DMS 273 treated with DMSO at 0.1 percent for 48 hours (cell line): ENCODE measurements at regions not wholly inside any gene's neighbourhood (a gene's known extent, or its start where the extent isn't known, plus 50 kb on each side); places are given as distances from the start of the nearest gene placed in this dataset.
"Not testable (repeated sequence)": the region's sequence is repeated elsewhere in the genome, so short reads cannot be mapped to it uniquely, and the experiment has no call there.

Experiments
- DNase-seq: peaks from one replicate; lab custom pipeline; 2025; lab: John Stamatoyannopoulos, UW

DNA sequence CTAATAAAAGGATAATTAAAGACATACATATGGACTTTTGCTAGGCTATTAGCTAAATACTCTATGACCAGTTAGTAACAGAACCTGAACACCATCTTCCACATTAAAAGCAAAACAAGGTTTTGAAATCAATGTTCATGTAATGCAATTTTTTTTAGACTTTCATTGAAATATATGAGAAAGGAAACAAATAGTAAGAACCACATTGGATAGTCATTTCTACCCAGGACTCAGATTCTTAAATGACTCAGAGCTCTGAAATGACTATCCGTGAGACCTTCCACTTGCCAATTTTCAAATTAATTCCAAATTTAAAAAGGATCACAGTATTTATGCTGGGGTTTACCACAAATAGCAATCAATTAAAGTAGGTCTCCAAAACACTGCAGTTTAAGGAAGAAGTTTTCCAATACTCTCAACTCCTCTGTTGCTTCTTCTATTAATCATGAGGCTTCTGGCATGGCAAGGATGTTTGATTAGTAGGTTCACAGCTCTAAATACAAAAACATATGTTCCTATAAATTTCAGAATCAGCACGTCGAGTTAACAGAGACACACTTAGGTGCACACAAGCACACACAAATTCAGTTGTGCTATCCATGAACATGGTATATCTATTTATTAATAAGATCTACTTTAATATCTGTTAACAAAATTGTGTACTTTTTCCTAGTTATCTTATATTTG, 841.0 kb downstream of the RNF144A start:
- no peak for DNase-seq

DNA sequence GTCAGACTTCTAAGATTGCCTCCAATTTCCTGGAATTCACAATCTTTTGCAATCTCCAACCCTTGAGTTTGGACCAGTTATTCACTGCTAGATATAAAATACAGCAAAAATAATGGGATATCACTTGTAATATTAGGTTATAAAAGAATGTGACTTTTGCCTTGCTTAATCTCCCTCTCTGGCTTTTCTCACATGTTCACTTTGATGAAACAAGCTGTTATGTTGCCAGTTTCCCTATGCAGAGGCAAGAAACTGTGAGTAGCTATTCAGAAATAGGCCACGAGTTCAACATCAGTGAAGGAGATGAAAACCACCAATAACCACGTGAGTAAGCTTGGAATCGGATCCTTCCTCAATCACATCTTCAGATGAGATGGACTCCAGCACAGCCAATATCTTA, 842.7 kb downstream of the RNF144A start:
- DNase-seq = no peak

GRCh38 chr2:7763418-7763817, 846.2 kb downstream of the RNF144A start:
- DNase-seq = not testable (repeated sequence)

DNA sequence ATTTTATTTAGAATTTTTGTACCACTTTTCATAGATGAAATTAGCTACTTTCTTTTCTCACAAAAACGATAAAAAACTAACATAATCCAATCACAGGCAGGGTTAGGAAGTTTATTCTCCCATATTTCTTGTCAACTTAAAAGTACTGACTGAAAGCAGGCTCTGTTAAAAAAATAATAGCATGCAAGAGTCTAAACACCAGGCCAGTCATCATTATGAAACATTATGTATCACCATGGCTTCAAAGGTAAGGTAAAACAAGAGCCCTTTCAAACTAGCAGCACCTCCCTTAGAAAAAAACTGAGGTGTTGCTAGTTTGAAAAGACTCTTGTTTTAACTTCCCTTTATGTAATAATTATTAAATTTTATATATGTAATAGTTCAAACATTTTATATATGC, 848.0 kb downstream of the RNF144A start:
- DNase-seq = no peak

DNA sequence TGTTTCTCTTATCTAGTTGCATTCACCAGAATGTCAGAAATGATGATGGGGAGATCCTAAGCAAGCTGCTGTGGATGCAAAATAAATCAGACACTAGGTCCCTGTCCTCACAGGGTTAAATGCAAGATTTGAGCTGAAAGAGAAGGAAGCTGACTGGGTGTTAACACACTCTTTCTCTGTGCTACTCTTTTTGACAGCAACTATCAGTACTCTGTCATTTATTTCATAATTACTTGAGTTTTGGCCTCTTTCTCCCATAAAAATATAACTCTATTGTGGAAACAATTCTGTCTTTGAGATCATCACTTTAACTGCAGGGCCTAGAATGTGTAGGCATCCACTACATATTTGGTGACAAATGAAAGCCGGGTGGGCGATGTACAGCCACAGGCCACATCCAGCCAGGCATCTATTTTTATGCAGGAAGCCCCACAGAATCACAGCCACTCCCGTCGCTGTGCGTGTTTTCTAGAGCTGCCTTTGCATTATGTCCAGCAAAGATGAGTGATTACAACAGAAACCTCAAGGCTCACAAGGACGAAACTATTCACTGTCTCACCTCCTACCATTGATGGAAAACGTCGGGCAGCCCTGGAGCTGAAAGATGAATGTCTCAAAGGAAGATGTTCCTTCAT, 849.0 kb downstream of the RNF144A start:
- no peak for DNase-seq

- no peak for DNase-seq
Observed at GRCh38 chr2:7766978-7767565, 849.9 kb downstream of the RNF144A start.

GRCh38 chr2:7767902-7768301, 850.7 kb downstream of the RNF144A start:
- DNase-seq = no peak

DNA sequence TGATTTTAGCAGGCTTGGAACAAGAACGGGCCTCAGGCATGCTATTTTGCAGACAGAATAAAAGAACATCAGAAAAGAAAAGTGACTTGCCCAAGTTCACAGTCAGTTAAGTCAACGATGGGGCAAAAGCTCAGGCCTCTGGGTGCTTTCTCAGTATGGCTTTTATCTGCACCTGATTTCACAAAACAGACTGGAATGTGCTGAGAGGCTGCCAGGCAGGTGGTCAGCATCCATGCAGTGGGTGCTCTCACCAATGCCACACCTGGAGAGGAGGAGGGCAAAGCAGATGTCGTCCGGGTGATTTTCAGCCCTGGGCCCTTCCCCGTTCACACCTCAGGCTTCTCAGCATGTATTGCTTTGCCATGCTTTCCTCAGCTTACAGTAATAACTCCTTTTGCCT, 854.6 kb downstream of the RNF144A start:
- no peak for DNase-seq

GRCh38 chr2:7773362-7774360, 856.4 kb downstream of the RNF144A start:
- DNase-seq = no peak

DNA sequence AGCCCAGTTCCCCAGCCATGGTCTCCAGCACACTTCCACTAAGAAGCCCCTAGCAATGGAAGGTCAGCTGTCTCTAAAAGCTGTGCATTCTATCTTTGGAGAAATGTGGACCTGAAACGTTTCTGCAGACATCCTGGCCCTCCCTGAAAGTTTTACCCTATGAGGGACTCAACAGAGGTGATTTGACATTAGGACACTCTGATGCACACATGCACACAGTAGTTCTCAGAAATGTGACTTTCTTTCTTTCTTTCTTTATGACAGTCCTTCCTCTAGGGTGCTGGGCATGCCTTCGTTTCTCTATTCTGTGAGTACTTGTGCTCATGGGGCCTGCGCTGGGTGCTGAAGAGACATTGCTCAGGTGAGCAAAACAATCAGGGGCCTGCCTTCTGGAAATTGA, 857.3 kb downstream of the RNF144A start:
- no peak for DNase-seq

- DNase-seq = no peak
Observed at GRCh38 chr2:7777668-7778067, 860.5 kb downstream of the RNF144A start.

- DNase-seq = no peak
Observed at GRCh38 chr2:7780321-7780720, 863.1 kb downstream of the RNF144A start.

GRCh38 chr2:7785700-7786099, 868.5 kb downstream of the RNF144A start:
- DNase-seq = no peak

- no peak for DNase-seq
Observed at GRCh38 chr2:7788736-7789135, 871.5 kb downstream of the RNF144A start.

- DNase-seq = no peak
Observed at GRCh38 chr2:7792031-7792651, 874.9 kb downstream of the RNF144A start.

GRCh38 chr2:7795778-7796563, 878.8 kb downstream of the RNF144A start:
- DNase-seq = no peak

DNA sequence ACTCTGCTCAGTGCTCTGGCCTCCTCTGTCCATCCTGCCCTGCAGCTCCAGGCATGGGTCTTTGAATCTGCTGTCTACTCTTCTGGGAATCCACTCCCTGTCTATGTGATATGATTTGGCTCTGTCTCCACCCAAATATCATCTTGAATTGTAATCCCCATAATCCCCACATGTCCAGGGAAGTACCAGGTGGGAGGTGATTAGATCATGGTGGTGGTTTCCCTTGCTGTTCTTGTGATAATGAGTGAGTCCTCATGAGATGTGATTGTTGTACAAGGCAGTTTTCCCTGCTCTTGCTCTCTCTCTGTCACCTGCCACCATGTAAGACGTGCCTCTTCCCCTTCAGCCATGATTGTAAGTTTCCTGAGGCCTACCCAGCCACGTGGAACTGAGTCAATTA, 881.8 kb upstream of the ID2 start:
- no peak for DNase-seq

DNA sequence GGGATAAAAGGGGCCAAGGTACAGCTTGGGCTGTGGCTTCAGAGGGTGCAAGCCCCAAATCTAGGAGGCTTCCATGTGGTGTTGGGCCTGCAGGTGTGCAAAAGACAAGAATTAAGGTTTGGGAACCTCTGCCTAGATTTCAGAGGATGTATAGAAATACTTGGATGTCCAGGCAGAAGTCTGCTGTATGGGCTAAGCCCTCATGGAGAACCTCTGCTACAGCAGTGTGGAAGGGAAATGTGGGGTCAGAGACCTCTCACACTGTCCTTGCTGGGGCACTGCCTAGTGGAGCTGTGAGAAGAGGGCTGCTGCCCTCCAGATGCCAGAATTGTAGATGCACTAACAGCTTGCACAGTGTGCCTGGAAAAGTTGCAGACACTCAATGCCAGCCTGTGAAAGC, 880.6 kb upstream of the ID2 start:
- no peak for DNase-seq

DNA sequence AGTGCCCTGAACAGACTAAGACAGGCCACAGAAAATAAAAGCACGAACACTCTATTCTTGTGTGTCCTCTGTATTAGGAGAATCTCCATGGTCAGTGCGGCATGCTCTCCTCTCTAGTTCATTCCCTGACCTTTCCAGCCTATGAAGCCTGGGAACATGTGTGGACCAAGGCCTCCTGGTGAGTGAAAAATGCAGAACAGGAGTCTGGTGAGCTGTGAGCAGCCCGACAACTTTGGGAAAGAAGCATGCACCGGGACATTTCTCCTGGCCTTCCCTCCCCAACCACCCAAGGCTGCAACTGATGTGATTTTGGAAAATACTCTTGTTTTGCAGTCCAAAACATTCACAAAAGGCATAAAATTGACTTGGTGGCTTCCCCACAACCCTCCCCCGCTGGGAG, 878.3 kb upstream of the ID2 start:
- DNase-seq = no peak

GRCh38 chr2:7809640-7810039, 872.2 kb upstream of the ID2 start:
- DNase-seq = no peak

GRCh38 chr2:7811073-7811472, 870.8 kb upstream of the ID2 start:
- no peak for DNase-seq
